ENCODE measurements at regions not wholly inside any gene's neighbourhood (a gene's known extent, or its start where the extent isn't known, plus 50 kb on each side); places are given as distances from the start of the nearest gene placed in this dataset.

DNA sequence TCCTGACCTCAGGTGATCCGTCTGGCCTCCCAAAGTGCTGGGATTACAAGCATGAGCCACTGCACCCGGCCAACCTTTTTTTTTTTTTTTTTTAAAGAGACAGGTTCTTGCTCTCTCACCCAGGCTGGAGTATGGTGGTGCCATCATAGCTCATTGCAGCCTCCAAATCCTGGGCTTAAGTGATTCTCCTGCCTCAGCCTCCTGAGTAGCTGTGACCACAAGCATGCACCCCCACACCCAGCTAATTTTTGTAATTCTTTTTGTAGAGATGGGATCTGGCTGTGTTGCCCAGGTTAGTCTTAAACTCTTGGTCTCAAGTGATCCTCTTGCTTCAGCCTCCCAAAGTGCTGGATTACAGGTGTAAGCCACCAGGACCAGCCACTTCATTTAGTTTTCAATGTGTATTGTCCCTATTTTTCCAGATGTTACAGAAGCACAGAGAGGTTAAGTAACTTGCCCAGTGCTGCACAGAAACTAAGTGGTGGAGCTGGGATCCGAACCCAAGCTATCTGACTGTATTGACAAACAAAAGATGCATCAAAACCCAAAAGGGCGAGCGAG is 55.6 kb upstream of the GRK3 start:
- no peak for TF ChIP-seq CTCF (IDR thresholded peaks at IDR 0.05; ENCODE audit: borderline replicate concordance, control extremely low read depth, extremely low read depth, insufficient read depth, missing control alignments)
- no peak for DNase-seq (ENCODE audit: low spot score)
- in situ Hi-C loops (cut with MboI; ENCODE audit: low sequenced_read_pairs, unreplicated experiment): no loop called here

- no peak for DNase-seq (ENCODE audit: low spot score)
- in situ Hi-C loops (cut with MboI; ENCODE audit: low sequenced_read_pairs, unreplicated experiment): no loop called here
- no peak for TF ChIP-seq CTCF (IDR thresholded peaks at IDR 0.05; ENCODE audit: borderline replicate concordance, control extremely low read depth, extremely low read depth, insufficient read depth, missing control alignments)
Measured at GRCh38 chr22:25509374-25509791, 55.1 kb upstream of the GRK3 start.

GRCh38 chr22:25510876-25511275 is 53.6 kb upstream of the GRK3 start:
- no peak for DNase-seq (ENCODE audit: low spot score)
- in situ Hi-C loops (cut with MboI; ENCODE audit: low sequenced_read_pairs, unreplicated experiment): no loop called here
- no peak for TF ChIP-seq CTCF (IDR thresholded peaks at IDR 0.05; ENCODE audit: borderline replicate concordance, control extremely low read depth, extremely low read depth, insufficient read depth, missing control alignments)

DNA sequence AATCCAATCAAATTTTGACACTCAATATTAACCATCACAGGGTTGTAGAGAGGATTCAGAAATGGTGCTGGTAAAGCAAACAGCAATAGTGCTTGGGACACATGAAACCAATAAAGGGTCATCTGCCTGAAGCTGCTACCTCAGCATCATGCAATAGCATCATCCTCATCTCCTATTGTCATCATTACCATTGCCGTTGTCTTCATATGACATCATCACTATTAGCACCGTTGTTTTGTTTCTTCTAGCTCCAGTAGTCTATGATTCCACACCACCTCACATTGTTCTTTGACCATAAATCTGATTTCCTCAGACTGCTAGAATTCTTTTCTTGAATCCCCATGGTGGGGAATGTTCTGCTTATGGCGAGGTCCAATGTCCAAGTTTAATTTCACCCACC is 52.8 kb upstream of the GRK3 start:
- in situ Hi-C loops (cut with MboI; ENCODE audit: low sequenced_read_pairs, unreplicated experiment): no loop called here
- TF ChIP-seq CTCF (IDR thresholded peaks at IDR 0.05; ENCODE audit: borderline replicate concordance, control extremely low read depth, extremely low read depth, insufficient read depth, missing control alignments): no peak
- DNase-seq (ENCODE audit: low spot score): no peak

- TF ChIP-seq CTCF (IDR thresholded peaks at IDR 0.05; ENCODE audit: borderline replicate concordance, control extremely low read depth, extremely low read depth, insufficient read depth, missing control alignments): no peak
- no peak for DNase-seq (ENCODE audit: low spot score)
- in situ Hi-C loops (cut with MboI; ENCODE audit: low sequenced_read_pairs, unreplicated experiment): no loop called here
Measured at GRCh38 chr22:25514436-25515180, 49.9 kb upstream of the GRK3 start.
